ENCODE measurements at regions not wholly inside any gene's neighbourhood (a gene's known extent, or its start where the extent isn't known, plus 50 kb on each side); places are given as distances from the start of the nearest gene placed in this dataset.

GRCh38 chr11:134663506-134664313 lies 251.7 kb upstream of the B3GAT1 start:
- ChIA-PET POLR2A (no interaction called here), RAD21 (ENCODE audit: low non-redundant PET in 1 of 2, low total read pairs in 2 of 2, uncharacterized antibody in 2 of 2, unreplicated experiment in 2 of 2) (no interaction called here), CTCF (no interaction called here)
- intact Hi-C loops (cut with micrococcal nuclease) = no loop called here
- H3K79me2 ChIP-seq (ENCODE audit: insufficient read depth, low read length) = no peaks in the 10 kb centered on the region
- H2AFZ ChIP-seq (ENCODE audit: low read depth, low read length, poor library complexity, severe bottlenecking) = no peak overlapping the region
- DNase-seq (ENCODE audit: low read depth, low spot score) (no peak), ATAC-seq (no peak)
- H3K9me2 ChIP-seq (ENCODE audit: insufficient read depth) = no peaks in the 10 kb centered on the region
- H3K9me3 ChIP-seq (ENCODE audit: control insufficient read depth in 1 of 2, insufficient read depth in 1 of 2, low read depth in 1 of 2, low read length in 2 of 2) = no peaks in the 10 kb centered on the region
- BruUV-seq (replicated peaks) = no TSS peak
- H3K4me3 ChIP-seq (replicated peaks in 1 of 2; ENCODE audit: low read depth in 1 of 2, low read length in 2 of 2) = no peak overlapping the region
- H4K20me1 ChIP-seq (ENCODE audit: insufficient read depth) = no peaks in the 10 kb centered on the region
- H3K4me2 ChIP-seq (ENCODE audit: low read length) = no peak overlapping the region
- H3K36me3 ChIP-seq (ENCODE audit: control insufficient read depth in 1 of 2, insufficient read depth in 2 of 2, low read length in 2 of 2) = no peaks in the 10 kb centered on the region
- H3K4me1 ChIP-seq (ENCODE audit: control insufficient read depth in 1 of 2, insufficient read depth in 2 of 2, low read length in 2 of 2) = no peaks in the 10 kb centered on the region
- no peak overlapping the region for H3K9ac ChIP-seq (ENCODE audit: low read length)
- no peak for TF ChIP-seq EGR1 (IDR thresholded peaks at IDR 0.05; ENCODE audit: low read depth)
- no peak for TF ChIP-seq FOSL1 (IDR thresholded peaks at IDR 0.05; ENCODE audit: low read depth)
- no peak for TF ChIP-seq REST (IDR thresholded peaks at IDR 0.05; ENCODE audit: low read depth)
- TF ChIP-seq ZBTB33 (IDR thresholded peaks at IDR 0.05; ENCODE audit: extremely low read depth, insufficient replicate concordance, low read length) = no peak
- TF ChIP-seq EZH2 (IDR thresholded peaks at IDR 0.05) = no peak
- H3K27me3 ChIP-seq (ENCODE audit: insufficient read depth, low read length) = peaks cover 20% of the 10 kb centered on the region
- H3K27ac ChIP-seq (ENCODE audit: low read depth, low read length) = no peak overlapping the region

Data from HCT116 (cell line).